Testis (tissue), 2 donors: ENCODE measurements at regions not wholly inside any gene's neighbourhood (a gene's known extent, or its start where the extent isn't known, plus 50 kb on each side); places are given as distances from the start of the nearest gene placed in this dataset.

Experiments
- DNase-seq: peaks from one replicate; pipeline ENCODE4 v3.0.0-alpha.2; 2019
- H3K27ac ChIP-seq, 2 donors: fragments of 200-600 bp; sonication (generic); one replicate each; pipeline ENCODE4 v1.5.1; 2019
- H3K27me3 ChIP-seq: fragments of 200-600 bp; sonication (generic); one replicate; pipeline ENCODE4 v1.5.1; 2019
- H3K36me3 ChIP-seq: fragments of 200-600 bp; sonication (generic); one replicate; pipeline ENCODE4 v1.5.1; 2017; ENCODE audit warnings: low read depth; ENCODE audit errors: missing control alignments
- H3K4me1 ChIP-seq: fragments of 200-600 bp; sonication (generic); one replicate; pipeline ENCODE4 v1.5.1; 2019
- H3K4me3 ChIP-seq, 2 donors: fragments of 200-600 bp; sonication (generic); one replicate each; pipeline ENCODE4 v1.5.1; 2017 to 2019
- H3K9me3 ChIP-seq: fragments of 200-600 bp; sonication (generic); one replicate; pipeline ENCODE4 v1.5.1; 2017
- POLR2A ChIP-seq: fragments of 450-650 bp; IDR thresholded peaks from one replicate; pipeline ENCODE4 v1.6.1; 2017; ENCODE audit warnings: antibody characterized with exemption, mild to moderate bottlenecking, moderate library complexity
- WGBS, 2 donors: methylation state at CpG; one replicate each; pipeline ENCODE4 v1.1.5; 2018; 5-methylcytosine and 5-hydroxymethylcytosine counted together
- intact Hi-C: fragments of 100-400 bp; cut with DNase I; formaldehyde crosslinking; loops from one replicate; pipeline ENCODE4 v1.15.1; 2023; ENCODE audit warnings: low total_unique reads
- TF ChIP-seq, protein P1 (sequence below), 3 experiments: fragments of 450-650 bp in 2 of 3; fragments of 200-600 bp in 1 of 3; sonication (generic) in 1 of 3; IDR thresholded peaks; one replicate each; pipeline ENCODE4 v1.5.1; 2016 to 2019; ENCODE audit warnings: antibody characterized with exemption in 3 of 3, mild to moderate bottlenecking in 2 of 3, moderate library complexity in 1 of 3

DNA sequence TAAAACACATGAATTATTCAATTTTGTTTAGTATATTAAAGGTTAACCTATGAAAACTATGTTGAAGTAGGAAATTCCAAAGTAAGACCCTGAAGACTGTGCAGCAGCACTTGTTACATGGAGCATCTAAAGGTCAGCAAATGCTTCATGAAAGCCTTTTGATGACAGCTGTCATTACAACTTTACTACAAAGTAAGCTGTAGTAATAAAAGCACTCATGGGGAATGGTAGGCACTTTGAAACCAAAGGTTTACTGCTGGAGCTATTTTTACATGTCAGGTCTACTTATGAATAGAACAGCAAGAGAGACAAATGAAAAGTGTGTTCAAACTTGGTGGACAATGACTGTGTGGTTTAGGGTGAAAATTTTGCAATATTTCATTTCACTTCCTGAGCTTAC is 672.5 kb upstream of the PCDH20 start:
- H3K4me1 ChIP-seq, result no peaks in the 10 kb centered on the region
- no peak overlapping the region for H3K27ac ChIP-seq
- no peaks in the 10 kb centered on the region for H3K9me3 ChIP-seq
- no peak overlapping the region for H3K4me3 ChIP-seq
- H3K36me3 ChIP-seq, result no peaks in the 10 kb centered on the region
- DNase-seq, result no peak
- no peaks in the 10 kb centered on the region for H3K27me3 ChIP-seq
- TF ChIP-seq, protein P1, sequence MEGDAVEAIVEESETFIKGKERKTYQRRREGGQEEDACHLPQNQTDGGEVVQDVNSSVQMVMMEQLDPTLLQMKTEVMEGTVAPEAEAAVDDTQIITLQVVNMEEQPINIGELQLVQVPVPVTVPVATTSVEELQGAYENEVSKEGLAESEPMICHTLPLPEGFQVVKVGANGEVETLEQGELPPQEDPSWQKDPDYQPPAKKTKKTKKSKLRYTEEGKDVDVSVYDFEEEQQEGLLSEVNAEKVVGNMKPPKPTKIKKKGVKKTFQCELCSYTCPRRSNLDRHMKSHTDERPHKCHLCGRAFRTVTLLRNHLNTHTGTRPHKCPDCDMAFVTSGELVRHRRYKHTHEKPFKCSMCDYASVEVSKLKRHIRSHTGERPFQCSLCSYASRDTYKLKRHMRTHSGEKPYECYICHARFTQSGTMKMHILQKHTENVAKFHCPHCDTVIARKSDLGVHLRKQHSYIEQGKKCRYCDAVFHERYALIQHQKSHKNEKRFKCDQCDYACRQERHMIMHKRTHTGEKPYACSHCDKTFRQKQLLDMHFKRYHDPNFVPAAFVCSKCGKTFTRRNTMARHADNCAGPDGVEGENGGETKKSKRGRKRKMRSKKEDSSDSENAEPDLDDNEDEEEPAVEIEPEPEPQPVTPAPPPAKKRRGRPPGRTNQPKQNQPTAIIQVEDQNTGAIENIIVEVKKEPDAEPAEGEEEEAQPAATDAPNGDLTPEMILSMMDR (IDR thresholded peaks at IDR 0.05), result no peak
- no peak for TF ChIP-seq POLR2A
- intact Hi-C loops, result no loop called here

DNA sequence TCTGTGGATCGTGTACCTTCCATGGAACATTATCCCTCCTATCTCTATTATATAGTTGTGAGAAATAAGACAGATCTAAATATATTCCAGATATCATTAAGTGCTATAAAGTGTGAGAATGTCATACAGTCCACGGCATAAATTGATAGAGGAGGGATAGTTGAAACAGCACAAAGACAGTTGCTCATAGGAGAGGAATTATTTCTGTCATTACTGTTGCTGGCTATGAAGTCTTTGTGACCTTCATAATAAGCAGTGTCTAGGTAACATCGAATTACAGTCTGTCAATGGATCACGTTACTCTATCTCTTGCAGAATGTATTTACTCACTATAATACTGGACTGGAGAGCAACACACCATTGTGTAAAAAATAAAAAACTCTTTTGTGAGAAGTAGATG is 671.5 kb upstream of the PCDH20 start:
- intact Hi-C loops, result no loop called here
- no peaks in the 10 kb centered on the region for H3K36me3 ChIP-seq
- no peak for DNase-seq
- no peak overlapping the region for H3K4me3 ChIP-seq
- no peak overlapping the region for H3K27ac ChIP-seq
- no peaks in the 10 kb centered on the region for H3K27me3 ChIP-seq
- H3K9me3 ChIP-seq, result no peaks in the 10 kb centered on the region
- H3K4me1 ChIP-seq, result no peaks in the 10 kb centered on the region
- 80 to 85% methylated on average over 4 of the region's 4 CpGs for WGBS, 2 donors
- TF ChIP-seq, protein P1 (IDR thresholded peaks at IDR 0.05), result no peak
- no peak for TF ChIP-seq POLR2A

DNA sequence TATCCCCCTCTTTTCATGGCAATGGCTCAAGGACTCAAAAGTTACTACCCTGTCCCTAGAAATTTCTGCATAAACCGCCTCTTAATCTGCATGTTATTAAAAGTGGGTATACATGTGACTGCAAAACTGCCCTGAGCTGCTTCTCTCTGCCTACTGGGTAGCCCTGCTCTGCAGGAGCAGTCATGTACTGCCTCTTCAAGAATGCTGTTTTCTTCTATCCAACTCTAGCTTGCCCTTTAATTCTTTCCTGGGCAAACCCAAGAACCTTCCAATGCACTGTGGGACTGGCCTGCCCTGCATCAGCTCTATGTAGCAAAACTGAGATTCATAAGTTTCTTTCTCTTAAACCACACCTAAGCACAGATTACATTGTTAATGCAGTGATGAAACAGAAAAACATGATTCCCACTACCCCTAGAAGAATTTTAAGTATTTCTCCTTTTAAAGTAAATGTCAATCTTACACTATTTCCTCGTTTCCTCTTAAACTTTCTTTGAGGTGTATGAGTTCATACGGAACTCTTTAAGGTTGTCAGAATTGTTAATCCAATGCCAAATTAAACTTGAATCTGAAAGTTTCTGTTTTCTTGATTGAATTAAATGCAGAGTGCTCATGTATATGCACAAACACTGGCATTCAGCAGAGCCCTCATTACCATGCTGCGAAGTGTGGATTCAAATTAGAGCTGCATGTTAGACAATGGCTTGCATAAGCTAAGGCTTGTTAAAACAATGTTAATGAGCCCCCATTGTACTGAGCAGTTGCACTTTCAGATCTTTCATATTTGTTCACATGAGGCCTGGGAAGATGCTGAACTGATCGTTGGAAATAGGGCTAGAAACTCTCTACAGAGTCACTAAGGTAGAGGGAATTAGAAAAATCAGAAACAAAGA is 669.9 kb upstream of the PCDH20 start:
- no peaks in the 10 kb centered on the region for H3K9me3 ChIP-seq
- 71 to 72% methylated on average over 5 of the region's 5 CpGs for WGBS, 2 donors
- no peaks in the 10 kb centered on the region for H3K4me1 ChIP-seq
- TF ChIP-seq, protein P1 (IDR thresholded peaks at IDR 0.05), result no peak
- TF ChIP-seq POLR2A, result no peak
- H3K27ac ChIP-seq, result no peak overlapping the region
- intact Hi-C loops, result no loop called here
- no peaks in the 10 kb centered on the region for H3K27me3 ChIP-seq
- DNase-seq, result no peak
- no peak overlapping the region for H3K4me3 ChIP-seq
- no peaks in the 10 kb centered on the region for H3K36me3 ChIP-seq

DNA sequence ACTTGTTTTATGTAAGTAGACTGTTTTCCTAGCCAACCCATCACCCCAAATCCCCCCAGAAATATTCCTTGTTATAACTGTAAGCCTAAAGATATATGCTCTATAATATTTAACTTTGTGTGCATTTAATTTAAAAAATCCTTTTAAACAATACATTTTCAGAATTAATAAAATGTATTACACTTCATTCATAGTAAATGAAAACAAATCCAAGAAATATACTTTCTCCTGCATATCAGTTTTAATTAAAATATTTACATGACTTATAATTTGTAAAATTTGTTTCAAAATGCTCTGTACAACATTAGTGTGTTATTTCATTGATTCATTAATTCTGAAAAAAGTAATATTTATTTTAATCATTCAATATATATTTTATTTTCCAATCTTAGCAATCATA is 669.1 kb upstream of the PCDH20 start:
- no peak for DNase-seq
- no peaks in the 10 kb centered on the region for H3K9me3 ChIP-seq
- intact Hi-C loops, result no loop called here
- no peaks in the 10 kb centered on the region for H3K27me3 ChIP-seq
- TF ChIP-seq, protein P1 (IDR thresholded peaks at IDR 0.05), result no peak
- TF ChIP-seq POLR2A, result no peak
- H3K4me1 ChIP-seq, result no peaks in the 10 kb centered on the region
- H3K27ac ChIP-seq, result no peak overlapping the region
- H3K36me3 ChIP-seq, result no peaks in the 10 kb centered on the region
- no peak overlapping the region for H3K4me3 ChIP-seq

DNA sequence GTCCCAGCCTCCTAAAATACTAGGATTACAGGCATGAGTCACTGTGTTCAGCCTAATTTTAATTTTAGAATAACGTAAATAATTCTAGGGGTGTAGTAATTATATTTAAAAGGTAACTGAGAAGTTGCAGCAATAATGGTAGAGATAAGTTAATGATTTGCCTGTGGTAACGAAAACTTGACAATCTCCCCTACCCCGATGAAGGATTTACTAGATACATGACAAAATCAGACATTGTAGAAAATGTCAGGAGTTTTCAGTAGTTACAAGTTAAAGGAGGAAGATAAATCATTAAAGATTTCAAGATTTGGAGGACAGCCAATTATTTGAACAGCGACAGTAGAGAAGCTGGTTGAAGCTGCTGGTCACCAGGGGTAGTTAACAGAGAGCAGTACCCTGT is 652.2 kb upstream of the PCDH20 start:
- intact Hi-C loops, result no loop called here
- Histone ChIP-seq H3K4me1 (no peaks in the 10 kb centered on the region), H3K36me3 (no peaks in the 10 kb centered on the region), H3K9me3 (no peaks in the 10 kb centered on the region), H3K27ac (no peak overlapping the region), H3K4me3 (no peak overlapping the region), H3K27me3 (no peaks in the 10 kb centered on the region)
- DNase-seq, result no peak
- TF ChIP-seq, protein P1 (IDR thresholded peaks at IDR 0.05), result no peak
- no peak for TF ChIP-seq POLR2A
- WGBS, 2 donors, result 51 to 68% methylated on average over 4 of the region's 4 CpGs
